HFFc6 (cell line): ENCODE measurements at regions not wholly inside any gene's neighbourhood (a gene's known extent, or its start where the extent isn't known, plus 50 kb on each side); places are given as distances from the start of the nearest gene placed in this dataset.

Source experiments
- DNase-seq: peaks from one replicate; pipeline ENCODE4 v3.0.0-alpha.2; 2018
- H3K27ac Mint-ChIP-seq: 2 replicates; pipeline ENCODE4 v1.8.0; 2020; ENCODE audit warnings: mild to moderate bottlenecking, mixed read lengths
- H3K27me3 Mint-ChIP-seq: 2 replicates; pipeline ENCODE4 v1.8.0; 2021; ENCODE audit warnings: mild to moderate bottlenecking, moderate library complexity, mixed read lengths; ENCODE audit not compliant: insufficient read depth
- H3K36me3 Mint-ChIP-seq: 2 replicates; pipeline ENCODE4 v1.8.0; 2021; ENCODE audit warnings: low read depth, mixed read lengths
- H3K4me1 Mint-ChIP-seq: 2 replicates; pipeline ENCODE4 v1.8.0; 2020; ENCODE audit warnings: low read depth, mixed read lengths
- H3K4me3 Mint-ChIP-seq: 2 replicates; pipeline ENCODE4 v1.8.0; 2020; ENCODE audit warnings: mild to moderate bottlenecking, moderate library complexity, mixed read lengths
- H3K9me3 Mint-ChIP-seq: 2 replicates; pipeline ENCODE4 v1.8.0; 2020; ENCODE audit warnings: mild to moderate bottlenecking, mixed read lengths
- CTCF ChIP-seq: fragments of 200-600 bp; sonication (generic); IDR thresholded peaks from 2 replicates; pipeline ENCODE4 v1.5.0; 2021; ENCODE audit warnings: antibody characterized with exemption, mild to moderate bottlenecking

GRCh38 chr2:226115102-226115831 is 684.4 kb downstream of the IRS1 start:
- H3K27ac Mint-ChIP-seq = peak overlapping the region; percentile 76
- no peaks in the 10 kb centered on the region for H3K27me3 Mint-ChIP-seq
- no peaks in the 10 kb centered on the region for H3K36me3 Mint-ChIP-seq
- H3K9me3 Mint-ChIP-seq = no peaks in the 10 kb centered on the region; the same call in 1 of the 2 replicates
- peak overlapping the region; percentile 52; the same call in 1 of the 2 replicates for H3K4me3 Mint-ChIP-seq
- no peak for TF ChIP-seq CTCF
- H3K4me1 Mint-ChIP-seq = peaks cover 62% of the 10 kb centered on the region
- DNase-seq = peak; percentile 96

- Mint-ChIP-seq H3K27me3 (no peaks in the 10 kb centered on the region), H3K9me3 (peaks cover 5% of the 10 kb centered on the region; the same call in 1 of the 2 replicates), H3K27ac (peak overlapping the region; percentile 76), H3K4me3 (peak overlapping the region; percentile 33; the same call in 1 of the 2 replicates), H3K36me3 (peaks cover 4% of the 10 kb centered on the region; the same call in 1 of the 2 replicates), H3K4me1 (peaks cover 57% of the 10 kb centered on the region)
- no peak for TF ChIP-seq CTCF
- DNase-seq = no peak
Measured at GRCh38 chr2:226114436-226114835, 685.2 kb downstream of the IRS1 start.

GRCh38 chr2:226098861-226099745 is 699.6 kb downstream of the NYAP2 start:
- peaks cover 19% of the 10 kb centered on the region; the same call in 1 of the 2 replicates for H3K36me3 Mint-ChIP-seq
- H3K4me1 Mint-ChIP-seq = peaks cover 5% of the 10 kb centered on the region; the same call in 1 of the 2 replicates
- no peak for TF ChIP-seq CTCF
- no peak overlapping the region for H3K27ac Mint-ChIP-seq
- H3K27me3 Mint-ChIP-seq = no peaks in the 10 kb centered on the region
- H3K9me3 Mint-ChIP-seq = no peaks in the 10 kb centered on the region
- no peak for DNase-seq
- H3K4me3 Mint-ChIP-seq = no peak overlapping the region

- Mint-ChIP-seq H3K27ac (no peak overlapping the region), H3K36me3 (peaks cover 32% of the 10 kb centered on the region), H3K4me3 (no peak overlapping the region), H3K9me3 (peaks cover 11% of the 10 kb centered on the region), H3K27me3 (no peaks in the 10 kb centered on the region), H3K4me1 (peaks cover 13% of the 10 kb centered on the region)
- no peak for TF ChIP-seq CTCF
- DNase-seq = no peak
Measured at GRCh38 chr2:226095058-226095457, 695.5 kb downstream of the NYAP2 start.

- Mint-ChIP-seq H3K4me3 (no peak overlapping the region), H3K9me3 (peaks cover 11% of the 10 kb centered on the region), H3K36me3 (peaks cover 32% of the 10 kb centered on the region), H3K27ac (no peak overlapping the region), H3K27me3 (no peaks in the 10 kb centered on the region), H3K4me1 (peaks cover 8% of the 10 kb centered on the region; the same call in 1 of the 2 replicates)
- no peak for TF ChIP-seq CTCF
- DNase-seq = no peak
Measured at GRCh38 chr2:226093364-226093763, 693.9 kb downstream of the NYAP2 start.
